WTC11 (cell line): ENCODE measurements at regions not wholly inside any gene's neighbourhood (a gene's known extent, or its start where the extent isn't known, plus 50 kb on each side); places are given as distances from the start of the nearest gene placed in this dataset.
"Not testable (repeated sequence)": the region's sequence is repeated elsewhere in the genome, so short reads cannot be mapped to it uniquely, and the experiment has no call there.

ENCODE experiments used
- ATAC-seq: fragments of 200-7000 bp; cut with Tn5 transposase; 2 replicates; pipeline ENCODE4 v1.10.0; 2021; ENCODE audit warnings: mild to moderate bottlenecking, moderate library complexity
- CTCF ChIA-PET: fragments of 300-600 bp; sonication (Branson Sonifier 250); formaldehyde crosslinking; loops from one replicate; lab custom pipeline; 2021; ENCODE audit warnings: antibody characterized with exemption; lab: Charles Lee
- POLR2A ChIA-PET: fragments of 350-600 bp; sonication (Branson Sonifier 250); formaldehyde crosslinking; loops from one replicate; lab custom pipeline; 2021; ENCODE audit warnings: antibody characterized with exemption; lab: Charles Lee
- DNase-seq: peaks from one replicate; pipeline ENCODE4 v3.0.0; 2021; ENCODE audit warnings: low spot score
- H3K27ac Mint-ChIP-seq: 2 replicates; pipeline ENCODE4 v1.8.0; 2021; ENCODE audit warnings: mixed read lengths
- H3K27me3 Mint-ChIP-seq: 2 replicates; pipeline ENCODE4 v1.8.0; 2021; ENCODE audit warnings: low read depth, mild to moderate bottlenecking, moderate library complexity, mixed read lengths
- H3K36me3 Mint-ChIP-seq: 2 replicates; pipeline ENCODE4 v1.8.0; 2021; ENCODE audit warnings: mixed read lengths
- H3K4me1 Mint-ChIP-seq: 2 replicates; pipeline ENCODE4 v1.8.0; 2022; ENCODE audit warnings: mixed read lengths
- H3K4me3 Mint-ChIP-seq: 2 replicates; pipeline ENCODE4 v1.8.0; 2021; ENCODE audit warnings: mild to moderate bottlenecking, moderate library complexity, mixed read lengths
- H3K9me3 Mint-ChIP-seq: 2 replicates; pipeline ENCODE4 v1.8.0; 2021; ENCODE audit warnings: mixed read lengths
- ATF6 ChIP-seq: sonication (generic); formaldehyde crosslinking; IDR thresholded peaks from 2 replicates; pipeline ENCODE4 v1.8.1; 2023; ENCODE audit warnings: mild to moderate bottlenecking, missing genetic modification reagents
- FOXP1 ChIP-seq: sonication (generic); formaldehyde crosslinking; IDR thresholded peaks from 2 replicates; pipeline ENCODE4 v1.8.0; 2022; ENCODE audit warnings: missing genetic modification reagents, mild to moderate bottlenecking, moderate library complexity, borderline replicate concordance
- FOXP4 ChIP-seq: sonication (generic); formaldehyde crosslinking; IDR thresholded peaks from 2 replicates; pipeline ENCODE4 v1.8.0; 2022; ENCODE audit warnings: mild to moderate bottlenecking, missing genetic modification reagents
- GTF2I ChIP-seq: fragments of 250-450 bp; sonication (Bioruptor Pico); conservative IDR thresholded peaks from 2 replicates; pipeline ENCODE4 v1.4.0; 2021; ENCODE audit warnings: mild to moderate bottlenecking
- MLX ChIP-seq: sonication (generic); formaldehyde crosslinking; IDR thresholded peaks from 2 replicates; pipeline ENCODE4 v1.8.1; 2023; ENCODE audit warnings: mild to moderate bottlenecking, missing genetic modification reagents, moderate library complexity
- SOX15 ChIP-seq: fragments of 250-450 bp; sonication (Bioruptor Pico); IDR thresholded peaks from 2 replicates; pipeline ENCODE4 v1.9.0; 2021; ENCODE audit warnings: mild to moderate bottlenecking
- ZNF425 ChIP-seq: fragments of 250-450 bp; sonication (Bioruptor Pico); conservative IDR thresholded peaks from 2 replicates; pipeline ENCODE4 v1.9.0; 2021; ENCODE audit warnings: mild to moderate bottlenecking
- TF ChIP-seq, protein P1 (sequence below): sonication (generic); formaldehyde crosslinking; conservative IDR thresholded peaks from 2 replicates; pipeline ENCODE4 v1.8.1; 2023; ENCODE audit warnings: mild to moderate bottlenecking, low read depth, missing genetic modification reagents, moderate library complexity
- TF ChIP-seq, protein P2 (sequence below): fragments of 250-450 bp; sonication (Bioruptor Pico); IDR thresholded peaks from 2 replicates; pipeline ENCODE4 v1.9.0; 2021; ENCODE audit warnings: mild to moderate bottlenecking
- TF ChIP-seq, protein P3 (sequence below): sonication (generic); formaldehyde crosslinking; IDR thresholded peaks from 2 replicates; pipeline ENCODE4 v1.8.1; 2023; ENCODE audit warnings: mild to moderate bottlenecking, moderate library complexity, missing genetic modification reagents

GRCh38 chr4:66750273-66750672, 795.0 kb downstream of the CENPC start (continued):
- no peak for TF ChIP-seq GTF2I
- TF ChIP-seq, all 79 proteins: peak for 0

- H3K36me3 Mint-ChIP-seq, H3K27me3 Mint-ChIP-seq, CTCF ChIA-PET, H3K4me3 Mint-ChIP-seq, H3K9me3 Mint-ChIP-seq, DNase-seq, POLR2A ChIA-PET, H3K27ac Mint-ChIP-seq, ATAC-seq: not testable (repeated sequence)
- peaks cover 20% of the 10 kb centered on the region for H3K4me1 Mint-ChIP-seq
Observed at GRCh38 chr4:66746918-66747317, 798.4 kb downstream of the CENPC start.

GRCh38 chr4:66741081-66741480, 804.2 kb downstream of the CENPC start:
- TF ChIP-seq FOXP1 (CRISPR knock-in tag) (no peak), ATF6 (CRISPR knock-in tag) (no peak), MLX (CRISPR knock-in tag) (no peak), FOXP4 (CRISPR knock-in tag) (no peak), SOX15 (CRISPR knock-in tag) (no peak), ZNF425 (CRISPR knock-in tag) (no peak)
- TF ChIP-seq, protein P1, sequence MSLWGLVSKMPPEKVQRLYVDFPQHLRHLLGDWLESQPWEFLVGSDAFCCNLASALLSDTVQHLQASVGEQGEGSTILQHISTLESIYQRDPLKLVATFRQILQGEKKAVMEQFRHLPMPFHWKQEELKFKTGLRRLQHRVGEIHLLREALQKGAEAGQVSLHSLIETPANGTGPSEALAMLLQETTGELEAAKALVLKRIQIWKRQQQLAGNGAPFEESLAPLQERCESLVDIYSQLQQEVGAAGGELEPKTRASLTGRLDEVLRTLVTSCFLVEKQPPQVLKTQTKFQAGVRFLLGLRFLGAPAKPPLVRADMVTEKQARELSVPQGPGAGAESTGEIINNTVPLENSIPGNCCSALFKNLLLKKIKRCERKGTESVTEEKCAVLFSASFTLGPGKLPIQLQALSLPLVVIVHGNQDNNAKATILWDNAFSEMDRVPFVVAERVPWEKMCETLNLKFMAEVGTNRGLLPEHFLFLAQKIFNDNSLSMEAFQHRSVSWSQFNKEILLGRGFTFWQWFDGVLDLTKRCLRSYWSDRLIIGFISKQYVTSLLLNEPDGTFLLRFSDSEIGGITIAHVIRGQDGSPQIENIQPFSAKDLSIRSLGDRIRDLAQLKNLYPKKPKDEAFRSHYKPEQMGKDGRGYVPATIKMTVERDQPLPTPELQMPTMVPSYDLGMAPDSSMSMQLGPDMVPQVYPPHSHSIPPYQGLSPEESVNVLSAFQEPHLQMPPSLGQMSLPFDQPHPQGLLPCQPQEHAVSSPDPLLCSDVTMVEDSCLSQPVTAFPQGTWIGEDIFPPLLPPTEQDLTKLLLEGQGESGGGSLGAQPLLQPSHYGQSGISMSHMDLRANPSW, result no peak
- TF ChIP-seq, protein P2, sequence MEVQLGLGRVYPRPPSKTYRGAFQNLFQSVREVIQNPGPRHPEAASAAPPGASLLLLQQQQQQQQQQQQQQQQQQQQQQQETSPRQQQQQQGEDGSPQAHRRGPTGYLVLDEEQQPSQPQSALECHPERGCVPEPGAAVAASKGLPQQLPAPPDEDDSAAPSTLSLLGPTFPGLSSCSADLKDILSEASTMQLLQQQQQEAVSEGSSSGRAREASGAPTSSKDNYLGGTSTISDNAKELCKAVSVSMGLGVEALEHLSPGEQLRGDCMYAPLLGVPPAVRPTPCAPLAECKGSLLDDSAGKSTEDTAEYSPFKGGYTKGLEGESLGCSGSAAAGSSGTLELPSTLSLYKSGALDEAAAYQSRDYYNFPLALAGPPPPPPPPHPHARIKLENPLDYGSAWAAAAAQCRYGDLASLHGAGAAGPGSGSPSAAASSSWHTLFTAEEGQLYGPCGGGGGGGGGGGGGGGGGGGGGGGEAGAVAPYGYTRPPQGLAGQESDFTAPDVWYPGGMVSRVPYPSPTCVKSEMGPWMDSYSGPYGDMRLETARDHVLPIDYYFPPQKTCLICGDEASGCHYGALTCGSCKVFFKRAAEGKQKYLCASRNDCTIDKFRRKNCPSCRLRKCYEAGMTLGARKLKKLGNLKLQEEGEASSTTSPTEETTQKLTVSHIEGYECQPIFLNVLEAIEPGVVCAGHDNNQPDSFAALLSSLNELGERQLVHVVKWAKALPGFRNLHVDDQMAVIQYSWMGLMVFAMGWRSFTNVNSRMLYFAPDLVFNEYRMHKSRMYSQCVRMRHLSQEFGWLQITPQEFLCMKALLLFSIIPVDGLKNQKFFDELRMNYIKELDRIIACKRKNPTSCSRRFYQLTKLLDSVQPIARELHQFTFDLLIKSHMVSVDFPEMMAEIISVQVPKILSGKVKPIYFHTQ, result no peak
- TF ChIP-seq, protein P3, sequence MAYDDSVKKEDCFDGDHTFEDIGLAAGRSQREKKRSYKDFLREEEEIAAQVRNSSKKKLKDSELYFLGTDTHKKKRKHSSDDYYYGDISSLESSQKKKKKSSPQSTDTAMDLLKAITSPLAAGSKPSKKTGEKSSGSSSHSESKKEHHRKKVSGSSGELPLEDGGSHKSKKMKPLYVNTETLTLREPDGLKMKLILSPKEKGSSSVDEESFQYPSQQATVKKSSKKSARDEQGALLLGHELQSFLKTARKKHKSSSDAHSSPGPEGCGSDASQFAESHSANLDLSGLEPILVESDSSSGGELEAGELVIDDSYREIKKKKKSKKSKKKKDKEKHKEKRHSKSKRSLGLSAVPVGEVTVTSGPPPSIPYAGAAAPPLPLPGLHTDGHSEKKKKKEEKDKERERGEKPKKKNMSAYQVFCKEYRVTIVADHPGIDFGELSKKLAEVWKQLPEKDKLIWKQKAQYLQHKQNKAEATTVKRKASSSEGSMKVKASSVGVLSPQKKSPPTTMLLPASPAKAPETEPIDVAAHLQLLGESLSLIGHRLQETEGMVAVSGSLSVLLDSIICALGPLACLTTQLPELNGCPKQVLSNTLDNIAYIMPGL, result no peak
- TF ChIP-seq, all 79 proteins: peak for 0
- CTCF ChIA-PET, result no interaction called here

More at GRCh38 chr4:66741081-66741480, 804.2 kb downstream of the CENPC start:
- no peak overlapping the region for H3K4me3 Mint-ChIP-seq
- POLR2A ChIA-PET, result no interaction called here
- no peak overlapping the region for H3K27ac Mint-ChIP-seq
- peaks cover 5% of the 10 kb centered on the region for H3K9me3 Mint-ChIP-seq
- DNase-seq (no peak), ATAC-seq (no peak)
- H3K4me1 Mint-ChIP-seq, result peaks cover 13% of the 10 kb centered on the region; the same call in 1 of the 2 replicates
- H3K36me3 Mint-ChIP-seq, result no peaks in the 10 kb centered on the region
- no peaks in the 10 kb centered on the region for H3K27me3 Mint-ChIP-seq
